KMS-11 (cell line): ENCODE measurements at regions not wholly inside any gene's neighbourhood (a gene's known extent, or its start where the extent isn't known, plus 50 kb on each side); places are given as distances from the start of the nearest gene placed in this dataset.
"Not testable (repeated sequence)": the region's sequence is repeated elsewhere in the genome, so short reads cannot be mapped to it uniquely, and the experiment has no call there.

Experiments used
- H2AFZ ChIP-seq: fragments of 200-600 bp; sonication (generic); 2 replicates; pipeline ENCODE4 v1.6.1; 2016; ENCODE audit warnings: antibody characterized with exemption, mixed run types, low read depth
- H3K27ac ChIP-seq: fragments of 200-600 bp; sonication (generic); 2 replicates; pipeline ENCODE4 v1.6.1; 2016; ENCODE audit warnings: mild to moderate bottlenecking, mixed run types
- H3K27me3 ChIP-seq: fragments of 200-600 bp; sonication (generic); 2 replicates; pipeline ENCODE4 v1.6.1; 2017; ENCODE audit warnings: mild to moderate bottlenecking, low read depth, mixed run types, moderate library complexity; ENCODE audit not compliant: insufficient read depth
- H3K36me3 ChIP-seq: fragments of 200-600 bp; sonication (generic); 2 replicates; pipeline ENCODE4 v1.6.1; 2017; ENCODE audit warnings: mild to moderate bottlenecking, mixed run types; ENCODE audit not compliant: insufficient read depth
- H3K4me1 ChIP-seq: fragments of 200-600 bp; sonication (generic); 2 replicates; pipeline ENCODE4 v1.6.1; 2016; ENCODE audit warnings: mild to moderate bottlenecking, low read depth, mixed run types; ENCODE audit not compliant: poor library complexity, severe bottlenecking
- H3K4me2 ChIP-seq: fragments of 200-600 bp; sonication (generic); 2 replicates; pipeline ENCODE4 v1.7.0; 2016; ENCODE audit warnings: mild to moderate bottlenecking, mixed run types
- H3K4me3 ChIP-seq: fragments of 200-600 bp; sonication (generic); IDR thresholded peaks from 2 replicates; pipeline ENCODE4 v1.6.1; 2017; ENCODE audit warnings: low read depth, low read length, mixed read lengths; ENCODE audit not compliant: insufficient read depth
- H3K79me2 ChIP-seq: fragments of 200-600 bp; sonication (generic); 2 replicates; pipeline ENCODE4 v1.6.1; 2016; ENCODE audit warnings: low read depth, mixed run types; ENCODE audit not compliant: insufficient read depth
- H3K9ac ChIP-seq: fragments of 200-600 bp; sonication (generic); 2 replicates; pipeline ENCODE4 v1.6.1; 2016; ENCODE audit warnings: mild to moderate bottlenecking, mixed run types
- H4K20me1 ChIP-seq: fragments of 200-600 bp; sonication (generic); 2 replicates; pipeline ENCODE4 v1.6.1; 2016; ENCODE audit warnings: mild to moderate bottlenecking, mixed run types; ENCODE audit not compliant: insufficient read depth
- TF ChIP-seq, protein P1 (sequence below): fragments of 200-600 bp; sonication (generic); conservative IDR thresholded peaks from 2 replicates; pipeline ENCODE4 v1.6.1; 2017; ENCODE audit warnings: low read depth, mild to moderate bottlenecking, antibody characterized with exemption, low read length, moderate library complexity, mixed read lengths

DNA sequence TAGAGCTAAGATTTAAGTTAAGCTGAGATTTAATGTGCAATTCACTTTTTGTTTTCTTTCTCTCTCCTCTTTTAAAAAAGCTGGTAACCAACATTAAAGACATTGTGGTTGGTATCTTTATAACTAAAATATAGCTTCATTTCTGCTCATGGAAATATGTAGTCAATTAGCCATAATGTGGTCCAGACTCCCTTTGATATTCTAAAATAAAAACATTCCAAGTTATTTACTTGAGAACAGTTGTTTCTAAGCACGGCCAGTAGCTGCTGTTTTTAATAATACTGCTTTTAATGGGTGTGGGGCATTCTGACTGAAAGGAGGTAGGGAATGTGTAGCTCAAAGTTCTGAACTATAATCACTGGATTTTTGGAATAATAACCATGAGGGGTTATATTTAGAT, 183.3 kb upstream of the FBXO11 start:
- Histone ChIP-seq H2AFZ (no peak overlapping the region), H3K36me3 (no peaks in the 10 kb centered on the region), H4K20me1 (no peaks in the 10 kb centered on the region), H3K9ac (no peak overlapping the region), H3K27me3 (no peaks in the 10 kb centered on the region), H3K4me3 (no peak overlapping the region), H3K79me2 (no peaks in the 10 kb centered on the region), H3K4me1 (peaks cover 16% of the 10 kb centered on the region), H3K4me2 (no peak overlapping the region), H3K27ac (no peak overlapping the region)
- TF ChIP-seq, protein P1, sequence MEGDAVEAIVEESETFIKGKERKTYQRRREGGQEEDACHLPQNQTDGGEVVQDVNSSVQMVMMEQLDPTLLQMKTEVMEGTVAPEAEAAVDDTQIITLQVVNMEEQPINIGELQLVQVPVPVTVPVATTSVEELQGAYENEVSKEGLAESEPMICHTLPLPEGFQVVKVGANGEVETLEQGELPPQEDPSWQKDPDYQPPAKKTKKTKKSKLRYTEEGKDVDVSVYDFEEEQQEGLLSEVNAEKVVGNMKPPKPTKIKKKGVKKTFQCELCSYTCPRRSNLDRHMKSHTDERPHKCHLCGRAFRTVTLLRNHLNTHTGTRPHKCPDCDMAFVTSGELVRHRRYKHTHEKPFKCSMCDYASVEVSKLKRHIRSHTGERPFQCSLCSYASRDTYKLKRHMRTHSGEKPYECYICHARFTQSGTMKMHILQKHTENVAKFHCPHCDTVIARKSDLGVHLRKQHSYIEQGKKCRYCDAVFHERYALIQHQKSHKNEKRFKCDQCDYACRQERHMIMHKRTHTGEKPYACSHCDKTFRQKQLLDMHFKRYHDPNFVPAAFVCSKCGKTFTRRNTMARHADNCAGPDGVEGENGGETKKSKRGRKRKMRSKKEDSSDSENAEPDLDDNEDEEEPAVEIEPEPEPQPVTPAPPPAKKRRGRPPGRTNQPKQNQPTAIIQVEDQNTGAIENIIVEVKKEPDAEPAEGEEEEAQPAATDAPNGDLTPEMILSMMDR = no peak

DNA sequence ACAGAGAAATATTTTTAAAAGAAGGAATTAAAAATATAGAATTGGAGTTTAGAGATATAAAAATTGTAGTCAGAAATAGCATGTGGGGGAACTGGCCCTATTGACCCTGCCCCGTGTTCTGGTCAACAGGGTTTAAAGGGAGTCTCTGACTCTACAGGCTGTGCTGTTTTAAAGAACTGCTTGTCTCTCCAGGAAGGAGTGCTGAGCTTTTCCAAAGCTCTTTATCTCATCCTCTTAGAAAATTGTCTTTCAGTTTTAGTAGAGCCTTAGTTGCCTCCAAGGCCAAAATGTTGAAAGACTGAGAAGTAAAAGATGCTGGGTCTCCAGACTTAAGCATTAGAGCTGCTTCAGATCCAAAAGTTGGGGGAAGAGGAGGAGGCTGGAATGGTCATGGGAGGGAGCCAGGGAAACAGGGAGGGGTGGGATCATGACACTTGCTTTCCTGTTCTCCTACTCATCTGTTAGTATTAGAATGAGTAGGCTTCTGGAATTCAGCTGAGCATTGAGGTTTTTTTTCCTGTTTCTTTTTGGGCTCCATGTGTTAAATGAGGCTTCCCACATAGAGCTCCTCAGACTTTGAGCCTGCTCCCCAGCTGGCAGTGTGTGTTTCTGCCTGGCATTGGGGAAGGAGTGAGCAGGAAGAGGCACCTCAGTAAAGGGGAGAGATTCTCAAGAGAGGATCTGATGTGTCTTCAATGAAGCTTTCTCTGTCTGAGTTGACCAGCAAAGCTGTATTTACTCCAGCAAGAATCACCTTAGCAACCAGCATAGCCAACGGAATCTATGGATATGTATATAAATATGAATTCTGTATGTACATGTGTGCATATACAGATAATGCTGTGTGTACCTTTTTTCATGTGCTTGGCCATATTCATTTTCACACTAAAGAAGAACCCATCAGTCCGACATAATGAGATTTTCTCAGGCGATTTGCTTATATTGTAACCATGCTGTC, 186.8 kb upstream of the FBXO11 start:
- Histone ChIP-seq H3K36me3 (no peaks in the 10 kb centered on the region), H3K27me3 (no peaks in the 10 kb centered on the region), H4K20me1 (no peaks in the 10 kb centered on the region), H3K4me1 (no peaks in the 10 kb centered on the region), H3K4me3 (no peak overlapping the region), H2AFZ (no peak overlapping the region), H3K4me2 (no peak overlapping the region), H3K9ac (no peak overlapping the region), H3K79me2 (no peaks in the 10 kb centered on the region), H3K27ac (no peak overlapping the region)
- TF ChIP-seq, protein P1 = no peak

DNA sequence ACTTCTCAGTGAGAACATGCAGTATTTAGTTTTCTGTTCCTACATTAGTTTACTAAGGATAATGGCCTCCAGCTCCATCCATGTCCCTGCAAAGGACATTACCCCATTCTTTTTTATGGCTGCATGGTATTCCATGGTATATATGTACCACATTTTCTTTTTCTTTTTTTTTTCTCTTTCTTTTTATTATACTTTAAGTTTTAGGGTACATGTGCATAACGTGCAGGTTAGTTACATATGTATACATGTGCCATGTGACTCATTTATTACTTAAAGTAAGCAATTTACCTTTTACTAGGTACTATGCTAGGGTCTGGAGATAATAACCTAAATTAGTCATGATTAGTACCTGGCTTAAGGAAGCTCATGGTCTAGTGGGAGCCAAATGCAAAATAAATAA, 190.5 kb upstream of the FBXO11 start:
- not testable (repeated sequence) for H3K4me1 ChIP-seq, H2AFZ ChIP-seq, H3K27me3 ChIP-seq, H3K79me2 ChIP-seq, H3K4me3 ChIP-seq, H3K27ac ChIP-seq, H4K20me1 ChIP-seq, H3K4me2 ChIP-seq, H3K9ac ChIP-seq, H3K36me3 ChIP-seq

DNA sequence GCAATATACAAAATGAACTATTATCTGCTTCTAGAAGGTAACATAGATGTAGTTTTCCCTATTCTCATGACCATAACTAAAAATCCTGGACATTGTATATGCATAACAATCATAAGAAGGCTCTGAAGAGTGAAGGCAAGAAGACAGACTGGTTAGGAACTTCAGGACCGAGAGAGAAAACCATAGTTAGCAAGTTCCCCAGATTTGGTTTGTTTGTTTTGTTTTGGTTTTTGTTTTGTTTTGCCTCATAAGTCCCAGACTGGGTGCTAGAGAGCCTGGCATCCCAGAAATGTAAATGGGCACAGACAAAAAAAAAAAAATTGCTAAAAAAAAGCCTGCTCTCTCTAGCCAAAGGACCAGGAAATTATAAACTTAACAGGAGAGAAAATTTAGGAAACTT, 192.2 kb upstream of the FBXO11 start:
- no peaks in the 10 kb centered on the region for H3K4me1 ChIP-seq
- H3K27me3 ChIP-seq = no peaks in the 10 kb centered on the region
- no peaks in the 10 kb centered on the region for H4K20me1 ChIP-seq
- no peak overlapping the region for H3K27ac ChIP-seq
- no peak overlapping the region for H3K4me3 ChIP-seq
- no peaks in the 10 kb centered on the region for H3K36me3 ChIP-seq
- no peaks in the 10 kb centered on the region for H3K79me2 ChIP-seq
- no peak overlapping the region for H3K4me2 ChIP-seq
- no peak overlapping the region for H3K9ac ChIP-seq
- no peak overlapping the region for H2AFZ ChIP-seq
- TF ChIP-seq, protein P1 = no peak

DNA sequence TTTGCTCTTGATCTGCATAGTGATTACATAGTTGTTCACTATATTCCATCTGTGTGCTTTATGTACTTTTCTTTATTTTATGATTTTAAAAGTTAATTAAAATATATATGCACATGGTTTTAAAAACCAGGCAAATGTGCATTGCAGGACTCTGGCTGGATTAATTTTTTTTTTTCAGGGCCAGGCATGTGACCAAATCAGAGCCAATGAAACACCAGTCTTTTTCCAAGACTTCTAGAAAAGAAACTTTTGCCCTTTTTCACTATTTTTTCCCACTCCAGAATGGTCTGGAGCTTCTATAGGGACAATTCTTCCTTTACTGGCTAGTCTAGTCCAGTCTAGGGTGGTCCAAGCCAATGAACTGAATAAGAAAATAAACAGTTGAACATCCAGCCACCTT, 198.1 kb upstream of the FBXO11 start:
- no peak overlapping the region for H3K9ac ChIP-seq

More for the DNA sequence above, 198.1 kb upstream of the FBXO11 start:
- Histone ChIP-seq H3K36me3 (no peaks in the 10 kb centered on the region), H2AFZ (no peak overlapping the region), H3K79me2 (no peaks in the 10 kb centered on the region), H3K4me2 (no peak overlapping the region), H3K27me3 (no peaks in the 10 kb centered on the region), H4K20me1 (no peaks in the 10 kb centered on the region), H3K4me3 (no peak overlapping the region), H3K4me1 (peaks cover 17% of the 10 kb centered on the region), H3K27ac (no peak overlapping the region)
- TF ChIP-seq, protein P1 = no peak
